GM12872 (cell line): ENCODE measurements at regions not wholly inside any gene's neighbourhood (a gene's known extent, or its start where the extent isn't known, plus 50 kb on each side); places are given as distances from the start of the nearest gene placed in this dataset.
A peak's percentile ranks its signal among the peaks of the same experiment; 100 is the strongest.

Source experiments
- CTCF ChIP-seq: IDR thresholded peaks from 3 replicates; pipeline ENCODE4 v1.5.1; 2011; ENCODE audit warnings: low read depth, mild to moderate bottlenecking, low read length, moderate library complexity; ENCODE audit not compliant: insufficient read depth

- TF ChIP-seq CTCF = no peak
Measured at GRCh38 chr10:2981361-2981801, 86.0 kb upstream of the PFKP start.

- TF ChIP-seq CTCF = no peak
Measured at GRCh38 chr10:2980791-2981360, 86.5 kb upstream of the PFKP start.

GRCh38 chr10:2980116-2980515, 87.2 kb upstream of the PFKP start:
- TF ChIP-seq CTCF = no peak

- TF ChIP-seq CTCF = no peak
Measured at GRCh38 chr10:2979306-2979705, 88.0 kb upstream of the PFKP start.

GRCh38 chr10:2978574-2979273, 88.6 kb upstream of the PFKP start:
- no peak for TF ChIP-seq CTCF

GRCh38 chr10:2978111-2978510, 89.2 kb upstream of the PFKP start:
- TF ChIP-seq CTCF = peak; percentile 64

- TF ChIP-seq CTCF = no peak
Measured at GRCh38 chr10:2974503-2975207, 92.7 kb upstream of the PFKP start.
